Hematopoietic multipotent progenitor cell treated with erythropoietin and hydrocortisone succinate and interleukin-3 and kit ligand, for 8 days (in vitro differentiated cells): ENCODE measurements at regions not wholly inside any gene's neighbourhood (a gene's known extent, or its start where the extent isn't known, plus 50 kb on each side); places are given as distances from the start of the nearest gene placed in this dataset.
"Not testable (repeated sequence)": the region's sequence is repeated elsewhere in the genome, so short reads cannot be mapped to it uniquely, and the experiment has no call there.

Experiments used
- DNase-seq: peaks from one replicate; pipeline ENCODE4 v3.0.0-alpha.2; 2015

- DNase-seq, result no peak
Measured at GRCh38 chr1:21385022-21385421, 54.9 kb upstream of the NBPF3 start.

GRCh38 chr1:21384620-21385019, 55.3 kb upstream of the NBPF3 start:
- no peak for DNase-seq

- DNase-seq, result no peak
Measured at GRCh38 chr1:21383785-21384401, 56.0 kb upstream of the NBPF3 start.

- DNase-seq, result no peak
Measured at GRCh38 chr1:21381354-21381753, 58.6 kb upstream of the NBPF3 start.

- not testable (repeated sequence) for DNase-seq
Measured at GRCh38 chr1:21380147-21380546, 59.8 kb upstream of the NBPF3 start.

- no peak for DNase-seq
Measured at GRCh38 chr1:21379571-21379970, 60.4 kb upstream of the NBPF3 start.

- peak; percentile 40 for DNase-seq
Measured at GRCh38 chr1:21378705-21379494, 61.0 kb upstream of the NBPF3 start.

GRCh38 chr1:21372383-21372782, 67.6 kb upstream of the NBPF3 start:
- no peak for DNase-seq

- DNase-seq, result no peak
Measured at GRCh38 chr1:21369905-21370304, 70.0 kb upstream of the NBPF3 start.

GRCh38 chr1:21368515-21369289, 71.2 kb upstream of the NBPF3 start:
- DNase-seq, result peak; percentile 77

- DNase-seq, result not testable (repeated sequence)
Measured at GRCh38 chr1:21367973-21368514, 71.9 kb upstream of the NBPF3 start.

GRCh38 chr1:21366288-21366687, 73.6 kb upstream of the NBPF3 start:
- no peak for DNase-seq

GRCh38 chr1:21365036-21365435, 74.8 kb upstream of the ECE1 start:
- DNase-seq, result no peak

- DNase-seq, result no peak
Measured at GRCh38 chr1:21362096-21362495, 71.8 kb upstream of the ECE1 start.

- DNase-seq, result no peak
Measured at GRCh38 chr1:21361506-21361905, 71.2 kb upstream of the ECE1 start.

- no peak for DNase-seq
Measured at GRCh38 chr1:21357161-21357560, 66.9 kb upstream of the ECE1 start.

GRCh38 chr1:21355956-21356355, 65.7 kb upstream of the ECE1 start:
- DNase-seq, result no peak

GRCh38 chr1:21352586-21352985, 62.3 kb upstream of the ECE1 start:
- DNase-seq, result no peak

GRCh38 chr1:21351901-21352300, 61.6 kb upstream of the ECE1 start:
- DNase-seq, result no peak

GRCh38 chr1:21350202-21350885, 60.1 kb upstream of the ECE1 start:
- DNase-seq, result no peak

GRCh38 chr1:21349693-21350092, 59.4 kb upstream of the ECE1 start:
- DNase-seq, result no peak

- no peak for DNase-seq
Measured at GRCh38 chr1:21347072-21347581, 56.9 kb upstream of the ECE1 start.
